Prostate gland (tissue), 2 donors: ENCODE measurements at regions not wholly inside any gene's neighbourhood (a gene's known extent, or its start where the extent isn't known, plus 50 kb on each side); places are given as distances from the start of the nearest gene placed in this dataset.

Source experiments
- POLR2A ChIP-seq: fragments of 450-650 bp; IDR thresholded peaks from one replicate; pipeline ENCODE4 v1.6.1; 2016; ENCODE audit warnings: antibody characterized with exemption, mild to moderate bottlenecking
- TF ChIP-seq, protein P1 (sequence below), 4 experiments: fragments of 200-600 bp in 2 of 4; fragments of 450-650 bp in 2 of 4; sonication (generic) in 2 of 4; IDR thresholded peaks; 1 replicate in 3 of 4; 2 replicates in 1 of 4; pipeline ENCODE4 v1.5.1; 2016 to 2019; ENCODE audit warnings: antibody characterized with exemption in 4 of 4, mild to moderate bottlenecking in 2 of 4, moderate library complexity in 2 of 4

DNA sequence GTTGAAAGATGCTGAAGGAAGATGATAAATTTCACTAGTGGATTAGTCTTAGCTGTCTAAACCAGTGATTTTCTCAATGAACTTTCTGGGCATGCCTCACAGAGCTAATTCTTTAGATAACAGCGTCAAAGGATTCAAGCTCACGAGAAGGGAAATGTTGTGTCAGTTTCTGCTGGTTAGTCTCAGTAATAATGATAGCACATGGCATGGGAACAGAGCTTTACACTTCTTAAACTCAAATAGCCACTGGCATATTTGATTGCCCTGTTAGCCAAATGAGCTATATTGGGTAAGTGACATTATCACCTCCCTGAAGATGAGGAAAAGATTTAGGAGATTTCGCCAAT, 139.3 kb upstream of the NR3C1 start:
- TF ChIP-seq, protein P1, sequence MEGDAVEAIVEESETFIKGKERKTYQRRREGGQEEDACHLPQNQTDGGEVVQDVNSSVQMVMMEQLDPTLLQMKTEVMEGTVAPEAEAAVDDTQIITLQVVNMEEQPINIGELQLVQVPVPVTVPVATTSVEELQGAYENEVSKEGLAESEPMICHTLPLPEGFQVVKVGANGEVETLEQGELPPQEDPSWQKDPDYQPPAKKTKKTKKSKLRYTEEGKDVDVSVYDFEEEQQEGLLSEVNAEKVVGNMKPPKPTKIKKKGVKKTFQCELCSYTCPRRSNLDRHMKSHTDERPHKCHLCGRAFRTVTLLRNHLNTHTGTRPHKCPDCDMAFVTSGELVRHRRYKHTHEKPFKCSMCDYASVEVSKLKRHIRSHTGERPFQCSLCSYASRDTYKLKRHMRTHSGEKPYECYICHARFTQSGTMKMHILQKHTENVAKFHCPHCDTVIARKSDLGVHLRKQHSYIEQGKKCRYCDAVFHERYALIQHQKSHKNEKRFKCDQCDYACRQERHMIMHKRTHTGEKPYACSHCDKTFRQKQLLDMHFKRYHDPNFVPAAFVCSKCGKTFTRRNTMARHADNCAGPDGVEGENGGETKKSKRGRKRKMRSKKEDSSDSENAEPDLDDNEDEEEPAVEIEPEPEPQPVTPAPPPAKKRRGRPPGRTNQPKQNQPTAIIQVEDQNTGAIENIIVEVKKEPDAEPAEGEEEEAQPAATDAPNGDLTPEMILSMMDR (IDR thresholded peaks at IDR 0.05) = no peak
- TF ChIP-seq POLR2A = no peak
